Skeletal muscle satellite cell (primary cell): ENCODE measurements at regions not wholly inside any gene's neighbourhood (a gene's known extent, or its start where the extent isn't known, plus 50 kb on each side); places are given as distances from the start of the nearest gene placed in this dataset.
"Not testable (repeated sequence)": the region's sequence is repeated elsewhere in the genome, so short reads cannot be mapped to it uniquely, and the experiment has no call there.

ENCODE experiments used
- H3K27me3 ChIP-seq: 2 replicates; pipeline ENCODE4 v1.7.0; 2013; ENCODE audit warnings: low read length; ENCODE audit not compliant: control insufficient read depth, insufficient read depth
- H3K36me3 ChIP-seq: 2 replicates; pipeline ENCODE4 v1.7.0; 2013; ENCODE audit warnings: mild to moderate bottlenecking, control low read depth, low read length; ENCODE audit not compliant: insufficient read depth
- H3K4me1 ChIP-seq: 2 replicates; pipeline ENCODE4 v1.7.0; 2013; ENCODE audit warnings: low read length; ENCODE audit not compliant: control insufficient read depth, insufficient read depth
- H3K4me2 ChIP-seq: 2 replicates; pipeline ENCODE4 v1.7.0; 2013; ENCODE audit warnings: mild to moderate bottlenecking, low read length
- H3K4me3 ChIP-seq: 2 replicates; pipeline ENCODE4 v1.7.0; 2013; ENCODE audit warnings: low read length
- H3K9ac ChIP-seq: 2 replicates; pipeline ENCODE4 v1.7.0; 2013; ENCODE audit warnings: mild to moderate bottlenecking, low read depth, low read length, moderate library complexity
- H3K9me3 ChIP-seq: replicated peaks from 2 replicates; pipeline ENCODE4 v1.7.0; 2013; ENCODE audit warnings: mild to moderate bottlenecking, control low read depth, low read length

DNA sequence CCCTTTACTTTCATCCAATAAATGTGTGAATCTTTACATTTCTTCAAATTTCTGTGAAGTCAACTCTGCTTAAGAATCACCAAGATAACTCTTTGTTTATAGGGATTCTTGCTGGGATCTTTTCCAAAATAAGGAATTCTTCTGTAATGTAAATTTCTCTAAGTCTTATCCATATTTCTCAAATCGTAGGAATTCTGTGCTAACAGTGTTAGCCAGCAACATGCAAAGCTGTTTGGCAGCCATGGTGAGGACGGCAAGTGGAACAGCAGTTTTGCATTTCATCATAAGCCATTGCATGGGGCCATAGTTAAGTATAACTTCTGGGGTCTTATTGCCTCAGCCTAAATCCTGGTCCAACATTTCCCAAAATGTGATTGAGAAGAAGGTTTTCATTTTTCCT is 310.5 kb upstream of the PRR16 start:
- Histone ChIP-seq H3K4me2 (no peak overlapping the region), H3K9ac (no peak overlapping the region), H3K4me3 (no peak overlapping the region), H3K4me1 (peaks cover 14% of the 10 kb centered on the region), H3K36me3 (no peaks in the 10 kb centered on the region), H3K9me3 (no peaks in the 10 kb centered on the region), H3K27me3 (no peaks in the 10 kb centered on the region)

DNA sequence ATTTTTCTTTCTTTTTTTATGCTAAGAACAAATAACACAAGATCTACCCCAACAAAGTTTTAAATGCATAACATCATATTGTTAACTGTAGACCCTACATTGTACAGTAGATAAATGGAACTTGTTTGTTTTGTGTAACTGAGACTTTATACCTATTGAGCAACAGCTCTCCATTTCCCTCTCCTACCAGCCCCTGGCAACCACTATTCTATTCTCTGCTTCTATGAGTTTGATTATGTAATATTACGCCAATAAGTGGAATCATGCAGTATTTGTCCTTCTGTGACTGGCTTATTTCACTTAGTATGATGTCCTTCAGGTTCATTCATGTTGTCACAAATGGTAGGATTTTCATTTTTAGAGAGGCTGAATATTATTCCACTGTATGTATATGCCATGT is 308.2 kb upstream of the PRR16 start:
- Histone ChIP-seq H3K4me3 (no peak overlapping the region), H3K36me3 (no peaks in the 10 kb centered on the region), H3K27me3 (no peaks in the 10 kb centered on the region), H3K9ac (no peak overlapping the region), H3K9me3 (no peaks in the 10 kb centered on the region), H3K4me1 (peaks cover 23% of the 10 kb centered on the region), H3K4me2 (no peak overlapping the region)

DNA sequence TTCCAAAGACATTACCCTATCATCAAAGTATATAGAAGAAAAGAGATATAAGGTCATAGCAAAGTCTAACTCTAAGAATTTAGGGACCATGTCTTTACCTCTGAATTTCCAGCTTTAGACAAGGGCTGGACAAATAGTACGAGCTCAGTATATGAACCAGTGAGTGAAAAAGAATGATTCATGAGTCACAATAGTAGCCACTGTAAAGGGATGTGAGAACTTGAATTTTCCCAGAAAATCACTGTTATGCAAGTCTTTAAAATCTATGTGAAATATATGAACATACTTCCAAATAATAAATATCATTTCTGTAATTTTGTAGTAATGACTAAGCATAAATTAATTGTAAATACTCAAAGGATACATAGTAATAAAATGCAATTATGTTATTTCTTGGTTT is 305.9 kb upstream of the PRR16 start:
- Histone ChIP-seq H3K36me3 (no peaks in the 10 kb centered on the region), H3K4me1 (peaks cover 9% of the 10 kb centered on the region), H3K4me3 (no peak overlapping the region), H3K9ac (no peak overlapping the region), H3K27me3 (no peaks in the 10 kb centered on the region), H3K4me2 (no peak overlapping the region), H3K9me3 (no peaks in the 10 kb centered on the region)

GRCh38 chr5:120159155-120159554 is 304.9 kb upstream of the PRR16 start:
- H3K4me3 ChIP-seq, result no peak overlapping the region
- H3K27me3 ChIP-seq, result no peaks in the 10 kb centered on the region
- H3K4me2 ChIP-seq, result no peak overlapping the region
- no peaks in the 10 kb centered on the region for H3K36me3 ChIP-seq
- H3K9ac ChIP-seq, result no peak overlapping the region
- H3K9me3 ChIP-seq, result no peaks in the 10 kb centered on the region
- H3K4me1 ChIP-seq, result peaks cover 9% of the 10 kb centered on the region

DNA sequence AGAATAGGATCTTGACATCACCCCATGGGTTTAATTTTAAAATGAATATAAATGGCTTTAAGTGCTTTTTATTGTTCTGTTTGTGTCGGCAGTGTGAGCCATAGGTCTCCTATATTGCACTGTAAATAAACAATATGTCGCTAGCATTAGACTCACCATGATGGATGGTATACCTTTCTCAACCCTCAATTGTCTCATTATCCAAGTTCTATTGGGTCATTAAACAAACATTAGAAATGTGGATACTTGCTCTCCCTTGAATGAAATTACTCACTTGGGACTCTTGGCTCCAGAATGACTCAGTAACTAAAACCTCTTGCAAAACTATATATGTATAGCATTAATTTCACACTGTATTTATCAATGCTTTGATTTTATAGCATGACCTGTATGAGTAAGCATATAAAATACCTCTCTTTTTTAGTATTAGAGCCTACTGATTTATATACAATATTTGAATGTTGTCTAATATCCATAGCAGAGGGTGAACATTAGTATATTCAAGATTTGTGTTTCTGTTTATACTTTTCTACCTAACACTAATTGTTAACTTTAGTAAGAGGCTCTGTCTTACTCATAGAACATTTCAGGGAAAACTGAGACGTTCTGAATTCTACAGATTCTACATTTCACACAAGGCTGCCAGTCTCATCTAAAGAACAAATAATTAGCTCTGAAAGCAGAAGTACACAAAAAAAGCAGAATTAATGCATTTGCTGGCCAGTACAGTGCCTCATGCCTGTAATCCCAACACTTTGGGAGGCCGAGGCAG is 303.8 kb upstream of the PRR16 start:
- Histone ChIP-seq H3K36me3 (no peaks in the 10 kb centered on the region), H3K9ac (no peak overlapping the region), H3K27me3 (no peaks in the 10 kb centered on the region), H3K4me2 (no peak overlapping the region), H3K4me3 (no peak overlapping the region), H3K9me3 (no peaks in the 10 kb centered on the region), H3K4me1 (peaks cover 9% of the 10 kb centered on the region)

DNA sequence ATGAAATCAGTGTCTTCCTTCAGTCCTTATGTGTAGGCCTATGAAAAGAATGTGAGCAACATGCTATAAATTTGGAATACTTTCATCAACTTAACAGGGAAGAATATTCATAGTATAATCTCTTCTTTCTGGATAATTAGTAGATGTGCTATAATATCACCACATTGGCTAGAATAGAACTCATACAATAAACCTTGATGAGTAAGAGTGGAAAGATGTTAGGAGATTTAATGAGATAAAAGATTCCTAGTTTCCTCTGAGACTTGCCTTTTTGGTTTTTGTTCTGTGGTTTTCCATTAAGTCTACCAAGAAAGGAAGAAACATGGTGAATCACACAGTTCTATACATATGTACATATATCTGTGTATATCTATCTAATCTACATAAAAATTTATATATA is 301.8 kb upstream of the PRR16 start:
- H3K9ac ChIP-seq, result no peak overlapping the region
- no peaks in the 10 kb centered on the region for H3K9me3 ChIP-seq
- H3K36me3 ChIP-seq, result no peaks in the 10 kb centered on the region
- no peak overlapping the region for H3K4me3 ChIP-seq
- H3K27me3 ChIP-seq, result no peaks in the 10 kb centered on the region
- H3K4me1 ChIP-seq, result peaks cover 9% of the 10 kb centered on the region
- no peak overlapping the region for H3K4me2 ChIP-seq

GRCh38 chr5:120164037-120164436 is 300.1 kb upstream of the PRR16 start:
- Histone ChIP-seq H3K4me3 (no peak overlapping the region), H3K4me2 (no peak overlapping the region), H3K36me3 (no peaks in the 10 kb centered on the region), H3K9ac (no peak overlapping the region), H3K27me3 (no peaks in the 10 kb centered on the region), H3K4me1 (peaks cover 9% of the 10 kb centered on the region), H3K9me3 (no peaks in the 10 kb centered on the region)

DNA sequence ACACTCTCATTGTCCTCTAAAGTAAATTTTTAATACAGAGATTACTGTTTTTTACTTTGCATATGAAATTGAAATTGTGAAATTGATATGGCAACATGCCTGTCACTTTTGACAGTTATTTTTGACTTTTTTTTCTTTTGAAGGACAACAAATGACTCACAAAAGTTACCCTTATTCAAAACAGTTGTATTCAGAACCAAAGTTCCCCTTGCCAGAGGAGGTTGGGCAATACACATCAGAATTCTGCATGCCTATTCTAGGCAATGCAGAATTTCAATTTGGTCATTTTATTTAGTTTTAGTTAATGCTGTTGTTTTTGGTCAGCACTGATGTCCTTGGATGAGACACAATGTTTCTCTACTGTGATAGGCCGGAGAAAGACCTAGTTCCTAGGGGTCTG is 299.1 kb upstream of the PRR16 start:
- Histone ChIP-seq H3K4me2 (no peak overlapping the region), H3K9me3 (no peaks in the 10 kb centered on the region), H3K36me3 (no peaks in the 10 kb centered on the region), H3K9ac (no peak overlapping the region), H3K27me3 (no peaks in the 10 kb centered on the region), H3K4me3 (no peak overlapping the region), H3K4me1 (peaks cover 2% of the 10 kb centered on the region)

DNA sequence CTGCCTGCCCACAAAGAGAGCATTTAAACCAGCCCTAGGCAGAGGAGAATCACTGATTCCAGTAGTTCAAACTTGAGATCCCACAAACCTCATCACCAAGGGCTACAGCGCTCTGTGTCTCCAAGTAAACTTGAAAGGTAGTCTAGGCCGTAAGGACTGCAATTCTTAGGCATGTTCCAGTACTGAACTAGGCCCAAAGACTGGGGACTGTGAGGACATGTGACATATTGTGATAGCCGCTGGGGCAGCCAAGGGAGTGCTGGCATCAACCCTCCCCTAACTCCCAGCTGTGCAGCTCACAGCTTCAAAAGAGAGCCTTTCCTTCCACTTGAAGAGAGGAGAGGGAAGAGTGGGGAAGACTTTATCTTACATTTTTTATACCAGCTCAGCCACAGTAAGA is 291.0 kb upstream of the PRR16 start:
- no peak overlapping the region for H3K9ac ChIP-seq
- H3K4me1 ChIP-seq, result no peaks in the 10 kb centered on the region
- no peaks in the 10 kb centered on the region for H3K36me3 ChIP-seq
- H3K27me3 ChIP-seq, result no peaks in the 10 kb centered on the region
- no peak overlapping the region for H3K4me2 ChIP-seq
- H3K9me3 ChIP-seq, result no peaks in the 10 kb centered on the region
- no peak overlapping the region for H3K4me3 ChIP-seq

GRCh38 chr5:120174089-120174488 is 290.0 kb upstream of the PRR16 start:
- Histone ChIP-seq H3K4me2 (no peak overlapping the region), H3K9me3 (no peaks in the 10 kb centered on the region), H3K4me3 (no peak overlapping the region), H3K36me3 (no peaks in the 10 kb centered on the region), H3K4me1 (no peaks in the 10 kb centered on the region), H3K27me3 (no peaks in the 10 kb centered on the region), H3K9ac (no peak overlapping the region)

DNA sequence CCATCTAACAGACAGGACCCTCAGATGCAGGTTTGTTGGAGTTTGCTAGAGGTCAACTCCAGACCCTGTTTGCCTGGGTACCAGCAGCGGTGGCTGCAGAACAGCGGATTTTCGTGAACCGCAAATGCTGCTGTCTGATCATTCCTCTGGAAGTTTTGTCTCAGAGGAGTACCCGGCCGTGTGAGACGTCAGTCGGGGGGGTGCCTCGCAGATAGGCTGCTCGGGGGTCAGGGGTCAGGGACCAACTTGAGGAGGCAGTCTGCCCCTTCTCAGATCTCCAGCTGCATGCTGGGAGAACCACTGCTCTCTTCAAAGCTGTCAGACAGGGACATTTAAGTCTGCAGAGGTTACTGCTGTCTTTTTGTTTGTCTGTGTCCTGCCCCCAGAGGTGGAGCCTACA is 282.9 kb upstream of the PRR16 start:
- not testable (repeated sequence) for H3K9me3 ChIP-seq, H3K4me2 ChIP-seq, H3K4me1 ChIP-seq, H3K9ac ChIP-seq, H3K27me3 ChIP-seq, H3K4me3 ChIP-seq, H3K36me3 ChIP-seq

DNA sequence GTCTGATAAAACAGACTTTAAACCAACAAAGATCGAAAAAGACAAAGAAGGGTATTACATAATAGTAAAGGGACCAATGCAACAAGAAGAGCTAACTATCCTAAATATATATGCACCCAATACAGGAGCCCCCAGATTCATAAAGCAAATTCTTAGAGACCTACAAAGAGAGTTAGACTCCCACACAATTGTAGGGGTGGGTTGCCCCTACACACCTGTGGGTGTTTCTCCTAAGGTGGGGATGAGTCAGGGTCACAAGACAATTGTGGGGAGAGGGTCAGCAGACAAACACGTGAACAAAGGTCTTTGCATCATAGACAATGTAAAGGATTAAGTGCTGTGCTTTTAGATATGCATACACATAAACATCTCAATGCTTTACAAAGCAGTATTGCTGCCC is 269.4 kb upstream of the PRR16 start:
- not testable (repeated sequence) for H3K4me1 ChIP-seq, H3K27me3 ChIP-seq, H3K4me2 ChIP-seq, H3K9me3 ChIP-seq, H3K36me3 ChIP-seq, H3K4me3 ChIP-seq, H3K9ac ChIP-seq
